ENCODE measurements at regions not wholly inside any gene's neighbourhood (a gene's known extent, or its start where the extent isn't known, plus 50 kb on each side); places are given as distances from the start of the nearest gene placed in this dataset.

DNA sequence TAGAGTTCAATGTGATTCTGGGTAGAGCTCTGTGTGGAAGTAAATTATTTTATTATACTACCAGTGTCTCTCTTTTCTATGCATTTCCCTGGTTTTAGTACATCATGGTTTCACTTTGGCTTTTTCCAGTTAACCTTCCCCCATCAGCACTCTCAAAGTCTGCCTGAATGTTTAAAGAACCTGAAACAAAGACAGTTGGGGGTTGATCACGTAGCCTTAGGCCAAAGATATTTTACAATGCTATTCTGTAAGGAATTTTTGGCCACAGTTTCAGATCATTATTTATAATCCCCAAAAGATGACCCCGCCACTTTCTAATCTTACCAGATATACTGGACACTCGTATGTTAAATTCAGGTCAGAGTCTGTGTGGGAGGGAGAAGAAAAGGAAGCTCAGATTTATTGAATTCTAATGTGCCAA lies 156.3 kb upstream of the TMC3 start:
- Histone ChIP-seq H3K27me3 (no peaks in the 10 kb centered on the region), H3K9me3 (no peaks in the 10 kb centered on the region), H3K4me3 (no peak overlapping the region), H3K4me1 (peaks cover 0 to 21% (median 10%) of the 10 kb centered on the region in 12 donors), H3K27ac (no peak overlapping the region), H3K36me3 (no peaks in the 10 kb centered on the region)
- intact Hi-C loops (cut with DNase I) = no loop called here
- no peak for DNase-seq
- 47 to 57% (median 55%) methylated on average over 3 of the region's 3 CpGs for WGBS, 4 donors
- no peak for ATAC-seq
- no peak for TF ChIP-seq POLR2A (IDR thresholded peaks at IDR 0.05)
- TF ChIP-seq, protein P1, sequence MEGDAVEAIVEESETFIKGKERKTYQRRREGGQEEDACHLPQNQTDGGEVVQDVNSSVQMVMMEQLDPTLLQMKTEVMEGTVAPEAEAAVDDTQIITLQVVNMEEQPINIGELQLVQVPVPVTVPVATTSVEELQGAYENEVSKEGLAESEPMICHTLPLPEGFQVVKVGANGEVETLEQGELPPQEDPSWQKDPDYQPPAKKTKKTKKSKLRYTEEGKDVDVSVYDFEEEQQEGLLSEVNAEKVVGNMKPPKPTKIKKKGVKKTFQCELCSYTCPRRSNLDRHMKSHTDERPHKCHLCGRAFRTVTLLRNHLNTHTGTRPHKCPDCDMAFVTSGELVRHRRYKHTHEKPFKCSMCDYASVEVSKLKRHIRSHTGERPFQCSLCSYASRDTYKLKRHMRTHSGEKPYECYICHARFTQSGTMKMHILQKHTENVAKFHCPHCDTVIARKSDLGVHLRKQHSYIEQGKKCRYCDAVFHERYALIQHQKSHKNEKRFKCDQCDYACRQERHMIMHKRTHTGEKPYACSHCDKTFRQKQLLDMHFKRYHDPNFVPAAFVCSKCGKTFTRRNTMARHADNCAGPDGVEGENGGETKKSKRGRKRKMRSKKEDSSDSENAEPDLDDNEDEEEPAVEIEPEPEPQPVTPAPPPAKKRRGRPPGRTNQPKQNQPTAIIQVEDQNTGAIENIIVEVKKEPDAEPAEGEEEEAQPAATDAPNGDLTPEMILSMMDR (IDR thresholded peaks at IDR 0.05) = no peak

DNA sequence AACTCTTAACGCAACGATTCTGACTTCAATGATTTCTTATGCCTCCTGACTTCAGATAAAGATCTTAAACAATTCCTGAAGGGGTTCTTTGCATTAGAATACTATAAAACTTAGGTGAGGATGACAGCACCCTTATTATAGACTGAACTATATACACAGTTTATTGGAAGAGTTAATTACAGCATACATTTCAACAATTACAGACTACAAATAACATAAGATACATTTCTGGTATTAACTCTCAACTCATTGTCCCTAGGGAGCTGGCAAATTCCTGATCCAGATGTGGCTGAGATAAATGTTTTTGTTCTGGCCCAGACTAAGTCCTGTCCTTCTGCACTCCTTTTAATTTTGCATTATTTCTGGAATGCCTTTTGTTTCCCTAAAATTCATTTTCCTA lies 155.5 kb upstream of the TMC3 start:
- ATAC-seq (no peak), DNase-seq (no peak)
- intact Hi-C loops (cut with DNase I) = no loop called here
- no peak overlapping the region for H3K4me3 ChIP-seq
- no peak for TF ChIP-seq POLR2A (IDR thresholded peaks at IDR 0.05)
- peaks cover 0 to 21% (median 10%) of the 10 kb centered on the region in 12 donors for H3K4me1 ChIP-seq
- 74 to 86% (median 83%) methylated on average over 2 of the region's 2 CpGs for WGBS, 4 donors
- H3K36me3 ChIP-seq = no peaks in the 10 kb centered on the region
- H3K27me3 ChIP-seq = no peaks in the 10 kb centered on the region
- no peak overlapping the region for H3K27ac ChIP-seq
- H3K9me3 ChIP-seq = no peaks in the 10 kb centered on the region

DNA sequence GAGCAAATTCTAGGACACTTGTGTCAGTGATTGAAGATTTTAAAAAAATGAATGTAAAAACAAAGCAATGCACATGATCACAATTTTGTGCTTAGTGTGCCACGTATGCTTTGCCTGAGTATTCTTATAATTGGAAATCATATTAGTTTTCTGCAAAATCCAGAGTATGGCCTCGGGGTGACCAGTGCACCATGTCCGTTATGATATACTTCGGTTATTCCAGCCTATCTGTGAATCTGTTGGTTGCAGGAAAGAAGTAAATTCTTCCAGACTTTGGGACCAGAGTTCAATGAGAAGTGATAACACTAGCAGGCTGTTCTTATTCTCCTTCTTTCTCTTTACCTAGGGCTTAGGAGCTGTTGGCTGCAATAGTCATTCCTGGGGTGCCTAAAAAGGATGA lies 152.0 kb upstream of the TMC3 start:
- H3K27ac ChIP-seq = no peak overlapping the region
- no peak overlapping the region for H3K4me3 ChIP-seq
- no peaks in the 10 kb centered on the region for H3K9me3 ChIP-seq
- no peak for ATAC-seq
- no peak for DNase-seq
- peaks cover 0 to 10% (median 4%) of the 10 kb centered on the region in 12 donors for H3K4me1 ChIP-seq
- 88 to 92% (median 90%) methylated on average over 4 of the region's 4 CpGs for WGBS, 4 donors
- H3K27me3 ChIP-seq = no peaks in the 10 kb centered on the region
- TF ChIP-seq POLR2A (IDR thresholded peaks at IDR 0.05) = no peak
- TF ChIP-seq, protein P1 (IDR thresholded peaks at IDR 0.05) = no peak
- intact Hi-C loops (cut with DNase I) = no loop called here
- H3K36me3 ChIP-seq = no peaks in the 10 kb centered on the region

DNA sequence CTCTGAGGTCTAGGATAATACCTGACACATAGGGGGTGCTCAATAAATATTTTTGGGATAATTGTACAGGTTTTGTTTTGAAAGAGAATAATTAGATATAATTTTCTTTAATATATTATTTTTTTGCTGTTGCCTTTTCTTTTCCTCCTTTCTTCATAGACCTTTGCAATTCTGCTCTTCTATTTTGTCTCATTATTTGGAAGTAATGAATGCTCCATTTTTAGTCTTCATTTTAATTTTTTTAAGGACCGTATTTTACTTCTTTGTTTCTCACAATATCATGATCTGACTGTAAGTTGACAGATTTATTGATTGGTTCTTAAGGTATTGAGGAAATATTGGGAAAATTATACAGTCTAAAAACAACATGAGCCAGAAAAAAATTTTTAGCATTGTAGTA lies 150.5 kb upstream of the TMC3 start:
- Histone ChIP-seq H3K9me3 (no peaks in the 10 kb centered on the region), H3K27ac (no peak overlapping the region), H3K4me3 (no peak overlapping the region), H3K4me1 (no peaks in the 10 kb centered on the region), H3K36me3 (no peaks in the 10 kb centered on the region), H3K27me3 (no peaks in the 10 kb centered on the region)
- DNase-seq = no peak
- intact Hi-C loops (cut with DNase I) = no loop called here
- 91 to 96% (median 91%) methylated on average over 1 of the region's 1 CpG for WGBS, 4 donors
- no peak for TF ChIP-seq POLR2A (IDR thresholded peaks at IDR 0.05)
- TF ChIP-seq, protein P1 (IDR thresholded peaks at IDR 0.05) = no peak
- no peak for ATAC-seq

DNA sequence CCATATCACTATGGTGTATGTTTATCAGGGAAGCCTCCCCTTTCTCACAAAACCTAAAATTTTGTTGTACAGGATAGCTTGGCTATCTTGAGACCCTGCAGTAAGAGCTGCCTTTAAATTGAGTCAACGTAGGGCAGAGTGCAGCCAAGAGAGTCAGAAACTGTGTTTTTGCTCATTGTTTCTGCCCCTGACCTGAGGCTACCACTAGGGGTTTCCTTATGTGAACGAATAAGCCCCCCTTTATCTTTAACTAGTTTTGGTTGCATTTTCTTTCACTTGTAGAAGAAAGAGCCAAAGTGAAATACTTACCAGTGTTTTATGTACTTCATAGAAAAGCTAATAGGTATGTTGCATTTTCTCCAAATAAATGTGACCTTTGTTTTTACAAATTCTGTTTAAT lies 149.9 kb upstream of the TMC3 start:
- no peaks in the 10 kb centered on the region for H3K9me3 ChIP-seq
- no peak for DNase-seq
- 69 to 85% (median 73%) methylated on average over 2 of the region's 2 CpGs for WGBS, 4 donors
- no peak for ATAC-seq
- intact Hi-C loops (cut with DNase I) = no loop called here
- H3K4me1 ChIP-seq = no peaks in the 10 kb centered on the region
- TF ChIP-seq POLR2A (IDR thresholded peaks at IDR 0.05) = no peak
- TF ChIP-seq, protein P1 (IDR thresholded peaks at IDR 0.05) = no peak
- H3K27ac ChIP-seq = no peak overlapping the region
- H3K4me3 ChIP-seq = no peak overlapping the region
- no peaks in the 10 kb centered on the region for H3K36me3 ChIP-seq
- no peaks in the 10 kb centered on the region for H3K27me3 ChIP-seq
